HT1080 (cell line): ENCODE measurements at regions not wholly inside any gene's neighbourhood (a gene's known extent, or its start where the extent isn't known, plus 50 kb on each side); places are given as distances from the start of the nearest gene placed in this dataset.

Source experiments
- DNase-seq: peaks from one replicate; pipeline ENCODE4 v3.0.0-alpha.2; 2015; ENCODE audit warnings: low read depth

- DNase-seq = no peak
Observed at GRCh38 chr6:104109806-104110205, 749.9 kb downstream of the HACE1 start.

- no peak for DNase-seq
Observed at GRCh38 chr6:104108634-104109033, 751.1 kb downstream of the HACE1 start.

- peak; percentile 9 for DNase-seq
Observed at GRCh38 chr6:104095661-104096416, 763.9 kb downstream of the HACE1 start.

- DNase-seq = no peak
Observed at GRCh38 chr6:104087765-104088164, 772.0 kb downstream of the HACE1 start.

- DNase-seq = no peak
Observed at GRCh38 chr6:104068281-104068680, 791.4 kb downstream of the HACE1 start.

GRCh38 chr6:104064876-104065275 is 794.8 kb downstream of the HACE1 start:
- DNase-seq = peak; percentile 15

- DNase-seq = no peak
Observed at GRCh38 chr6:104050455-104050854, 809.3 kb downstream of the HACE1 start.

- no peak for DNase-seq
Observed at GRCh38 chr6:104046426-104046825, 813.3 kb downstream of the HACE1 start.

- DNase-seq = no peak
Observed at GRCh38 chr6:104031346-104031745, 828.4 kb downstream of the HACE1 start.

- no peak for DNase-seq
Observed at GRCh38 chr6:104022126-104022525, 837.6 kb downstream of the HACE1 start.

- DNase-seq = no peak
Observed at GRCh38 chr6:104019075-104019753, 840.5 kb downstream of the HACE1 start.

- no peak for DNase-seq
Observed at GRCh38 chr6:104017410-104018381, 842.0 kb downstream of the HACE1 start.

GRCh38 chr6:104014163-104014959 is 845.4 kb downstream of the HACE1 start:
- DNase-seq = no peak

GRCh38 chr6:104013312-104013971 is 846.3 kb downstream of the HACE1 start:
- DNase-seq = no peak

GRCh38 chr6:104010897-104011296 is 848.8 kb downstream of the HACE1 start:
- no peak for DNase-seq

- no peak for DNase-seq
Observed at GRCh38 chr6:104003803-104004516, 855.8 kb downstream of the HACE1 start.

- no peak for DNase-seq
Observed at GRCh38 chr6:103995571-103995970, 864.1 kb downstream of the HACE1 start.

GRCh38 chr6:103983860-103984259 is 875.9 kb downstream of the HACE1 start:
- DNase-seq = peak; percentile 77

- DNase-seq = no peak
Observed at GRCh38 chr6:103983011-103983410, 876.7 kb downstream of the HACE1 start.

- no peak for DNase-seq
Observed at GRCh38 chr6:103982574-103982973, 877.1 kb downstream of the HACE1 start.
